GM23338 (cell line): ENCODE measurements at regions not wholly inside any gene's neighbourhood (a gene's known extent, or its start where the extent isn't known, plus 50 kb on each side); places are given as distances from the start of the nearest gene placed in this dataset.

Experiments
- ATAC-seq: fragments of 200-7000 bp; cut with Tn5 transposase; 3 replicates; pipeline ENCODE4 v1.9.1; 2020
- DNase-seq: peaks from one replicate; pipeline ENCODE4 v3.0.0-alpha.2; 2015; ENCODE audit warnings: low spot score
- H2AFZ ChIP-seq: fragments of 200-600 bp; sonication (generic); 2 replicates; pipeline ENCODE4 v1.8.0; 2016; ENCODE audit warnings: antibody characterized with exemption, mild to moderate bottlenecking, moderate library complexity
- H3F3A ChIP-seq: fragments of 200-600 bp; sonication (generic); replicated peaks from 2 replicates; pipeline ENCODE4 v1.8.0; 2017; ENCODE audit warnings: antibody characterized with exemption, mixed run types, low read depth
- H3K27ac ChIP-seq: fragments of 200-600 bp; sonication (generic); 2 replicates; pipeline ENCODE4 v1.6.1; 2016; ENCODE audit warnings: low read depth
- H3K27me3 ChIP-seq: fragments of 200-600 bp; sonication (generic); 2 replicates; pipeline ENCODE4 v1.8.0; 2016; ENCODE audit warnings: mild to moderate bottlenecking, mixed run types, moderate library complexity; ENCODE audit not compliant: insufficient read depth
- H3K36me3 ChIP-seq: fragments of 200-600 bp; sonication (generic); 2 replicates; pipeline ENCODE4 v1.8.0; 2016; ENCODE audit warnings: mild to moderate bottlenecking; ENCODE audit not compliant: insufficient read depth
- H3K4me1 ChIP-seq: fragments of 200-600 bp; sonication (generic); 2 replicates; pipeline ENCODE4 v1.8.0; 2016; ENCODE audit warnings: mild to moderate bottlenecking, moderate library complexity; ENCODE audit not compliant: insufficient read depth
- H3K4me2 ChIP-seq: fragments of 200-600 bp; sonication (generic); 2 replicates; pipeline ENCODE4 v1.7.1; 2017; ENCODE audit warnings: mixed run types
- H3K4me3 ChIP-seq: fragments of 200-600 bp; sonication (generic); 2 replicates; pipeline ENCODE4 v1.6.1; 2016; ENCODE audit warnings: mixed run types
- H3K79me2 ChIP-seq: fragments of 200-600 bp; sonication (generic); replicated peaks from 2 replicates; pipeline ENCODE4 v1.8.0; 2017; ENCODE audit warnings: mild to moderate bottlenecking; ENCODE audit not compliant: insufficient read depth
- H3K9me2 ChIP-seq: fragments of 200-600 bp; sonication (generic); 2 replicates; pipeline ENCODE4 v1.8.0; 2017; ENCODE audit not compliant: insufficient read depth
- H4K20me1 ChIP-seq: fragments of 200-600 bp; sonication (generic); replicated peaks from 2 replicates; pipeline ENCODE4 v1.8.0; 2017; ENCODE audit warnings: mild to moderate bottlenecking; ENCODE audit not compliant: insufficient read depth
- H3K27ac Mint-ChIP-seq: 2 replicates; pipeline ENCODE4 v1.8.0; 2020; ENCODE audit warnings: inconsistent platforms, mild to moderate bottlenecking, moderate library complexity, mixed read lengths
- H3K27me3 Mint-ChIP-seq: 3 replicates; pipeline ENCODE4 v1.8.0; 2022; ENCODE audit warnings: low read depth, mild to moderate bottlenecking, moderate library complexity, mixed read lengths, inconsistent platforms; ENCODE audit not compliant: insufficient read depth, poor library complexity
- H3K36me3 Mint-ChIP-seq: 3 replicates; pipeline ENCODE4 v1.8.0; 2021; ENCODE audit warnings: low read depth, mild to moderate bottlenecking, inconsistent platforms, moderate library complexity, mixed read lengths
- H3K4me1 Mint-ChIP-seq: 3 replicates; pipeline ENCODE4 v1.8.0; 2020; ENCODE audit warnings: mild to moderate bottlenecking, inconsistent platforms, mixed read lengths
- H3K4me3 Mint-ChIP-seq: 3 replicates; pipeline ENCODE4 v1.8.0; 2021; ENCODE audit warnings: moderate library complexity, mild to moderate bottlenecking, inconsistent platforms, mixed read lengths
- H3K9me3 Mint-ChIP-seq: 3 replicates; pipeline ENCODE4 v1.8.0; 2020; ENCODE audit warnings: moderate library complexity, mild to moderate bottlenecking, inconsistent platforms, mixed read lengths
- CREB1 ChIP-seq: fragments of 250-450 bp; sonication (Bioruptor Pico); IDR thresholded peaks from 2 replicates; pipeline ENCODE4 v1.5.0; 2020; ENCODE audit warnings: low read depth, mild to moderate bottlenecking, moderate library complexity
- CTCF ChIP-seq, 2 experiments: fragments of 200-600 bp in 1 of 2; sonication (generic) in 1 of 2; conservative IDR thresholded peaks; 2 replicates each; pipeline versions ENCODE4 v1.5.1 to v1.6.1; 2016 to 2017; ENCODE audit warnings: antibody characterized with exemption in 2 of 2, low read depth in 2 of 2, mild to moderate bottlenecking in 2 of 2, moderate library complexity in 1 of 2
- ETS1 ChIP-seq: IDR thresholded peaks from 2 replicates; pipeline ENCODE4 v1.6.1; 2016; ENCODE audit warnings: antibody characterized with exemption
- EZH2 ChIP-seq: fragments of 200-600 bp; sonication (generic); IDR thresholded peaks from one replicate; pipeline ENCODE4 v1.8.0; 2017; ENCODE audit warnings: antibody characterized with exemption, mild to moderate bottlenecking, low read depth; ENCODE audit not compliant: unreplicated experiment
- EZH2phosphoT487 ChIP-seq: fragments of 200-600 bp; sonication (generic); IDR thresholded peaks from one replicate; pipeline ENCODE4 v1.8.1; 2018; ENCODE audit warnings: antibody characterized with exemption; ENCODE audit not compliant: unreplicated experiment
- JUNB ChIP-seq: IDR thresholded peaks from one replicate; pipeline ENCODE4 v1.6.1; 2016; ENCODE audit warnings: antibody characterized with exemption; ENCODE audit not compliant: unreplicated experiment
- NANOG ChIP-seq: IDR thresholded peaks from 2 replicates; pipeline ENCODE4 v1.6.1; 2016; ENCODE audit warnings: antibody characterized with exemption, borderline replicate concordance
- POLR2AphosphoS5 ChIP-seq: IDR thresholded peaks from 2 replicates; pipeline ENCODE4 v1.6.1; 2016; ENCODE audit warnings: antibody characterized with exemption, low read depth
- REST ChIP-seq: IDR thresholded peaks from one replicate; pipeline ENCODE4 v1.6.1; 2018; ENCODE audit warnings: antibody characterized with exemption; ENCODE audit not compliant: unreplicated experiment
- STAT1 ChIP-seq: IDR thresholded peaks from one replicate; pipeline ENCODE4 v1.6.1; 2016; ENCODE audit warnings: antibody characterized with exemption; ENCODE audit not compliant: unreplicated experiment
- ZNF114 ChIP-seq: fragments of 250-450 bp; sonication (Bioruptor Pico); IDR thresholded peaks from 2 replicates; pipeline ENCODE4 v1.5.0; 2020; ENCODE audit warnings: mild to moderate bottlenecking, moderate library complexity
- ZNF331 ChIP-seq: fragments of 250-450 bp; sonication (Bioruptor Pico); IDR thresholded peaks from 2 replicates; pipeline ENCODE4 v1.5.0; 2020; ENCODE audit warnings: low read depth, mild to moderate bottlenecking, moderate library complexity
- ZNF462 ChIP-seq: fragments of 250-450 bp; sonication (Bioruptor Pico); IDR thresholded peaks from 2 replicates; pipeline ENCODE4 v1.5.0; 2020; ENCODE audit warnings: mild to moderate bottlenecking, moderate library complexity

GRCh38 chr5:40134883-40135520 lies 544.7 kb upstream of the PTGER4 start:
- H3K27ac Mint-ChIP-seq = no peak overlapping the region
- H3K27me3 ChIP-seq = no peaks in the 10 kb centered on the region
- H3K4me1 Mint-ChIP-seq = no peaks in the 10 kb centered on the region

More at GRCh38 chr5:40134883-40135520, 544.7 kb upstream of the PTGER4 start:
- H3K27ac ChIP-seq = no peak overlapping the region
- H3K4me1 ChIP-seq = no peaks in the 10 kb centered on the region
- no peak for TF ChIP-seq CREB1 (CRISPR knock-in tag)
- no peak for TF ChIP-seq CTCF (conservative IDR thresholded peaks at IDR 0.05; ENCODE audit: low read depth in 2 of 2)
- TF ChIP-seq JUNB = no peak
- TF ChIP-seq ETS1 = no peak
- TF ChIP-seq EZH2 = no peak
- TF ChIP-seq STAT1 = no peak
- no peak for TF ChIP-seq ZNF462 (CRISPR knock-in tag)
- no peak for TF ChIP-seq EZH2phosphoT487
- no peak for TF ChIP-seq REST
- TF ChIP-seq ZNF331 (CRISPR knock-in tag) = no peak
- TF ChIP-seq ZNF114 (CRISPR knock-in tag) = no peak
- TF ChIP-seq NANOG = no peak
- no peak for TF ChIP-seq POLR2AphosphoS5
- no peaks in the 10 kb centered on the region for H3K36me3 ChIP-seq
- H3F3A ChIP-seq = no peaks in the 10 kb centered on the region
- H3K4me3 ChIP-seq = no peak overlapping the region
- no peak overlapping the region for H2AFZ ChIP-seq
- H3K79me2 ChIP-seq = no peaks in the 10 kb centered on the region
- Mint-ChIP-seq H3K4me3 (no peak overlapping the region), H3K9me3 (peaks cover 27% of the 10 kb centered on the region), H3K36me3 (peaks cover 8% of the 10 kb centered on the region; the same call in 2 of the 3 replicates), H3K27me3 (no peaks in the 10 kb centered on the region)
- no peaks in the 10 kb centered on the region for H4K20me1 ChIP-seq
- ATAC-seq = no peak
- H3K9me2 ChIP-seq = peaks cover 3% of the 10 kb centered on the region; the same call in 1 of the 2 replicates
- DNase-seq = no peak
- H3K4me2 ChIP-seq = no peak overlapping the region
